ENCODE measurements at regions not wholly inside any gene's neighbourhood (a gene's known extent, or its start where the extent isn't known, plus 50 kb on each side); places are given as distances from the start of the nearest gene placed in this dataset.
A peak's percentile ranks its signal among the peaks of the same experiment; 100 is the strongest.
"Not testable (repeated sequence)": the region's sequence is repeated elsewhere in the genome, so short reads cannot be mapped to it uniquely, and the experiment has no call there.

DNA sequence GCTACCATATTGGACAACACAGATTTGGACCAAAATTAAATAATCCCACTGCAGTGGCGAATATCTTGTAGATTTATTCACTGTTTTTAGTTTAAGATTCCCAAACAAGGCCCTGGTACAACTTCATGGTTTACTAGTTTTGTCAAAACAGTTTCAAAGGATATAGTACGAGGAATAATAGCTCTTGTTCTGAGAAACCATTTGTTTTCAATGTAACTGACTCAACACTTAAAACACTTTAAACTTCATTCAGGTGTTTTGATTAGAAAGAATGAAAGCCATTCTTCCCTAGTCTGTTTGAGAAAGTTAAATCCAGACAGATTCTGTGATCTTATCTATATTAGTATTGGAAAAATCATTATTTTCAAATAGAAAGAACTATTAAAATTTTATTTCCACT, 276.4 kb upstream of the MKLN1 start:
- 83 to 95% methylated on average over 2 of the region's 2 CpGs for WGBS, 2 donors
- DNase-seq, result no peak
- H3K36me3 ChIP-seq (ENCODE audit: low read depth, missing control alignments), result no peaks in the 10 kb centered on the region
- no peak overlapping the region for H3K4me3 ChIP-seq
- peaks cover 17% of the 10 kb centered on the region for H3K4me1 ChIP-seq
- H3K9me3 ChIP-seq, result no peaks in the 10 kb centered on the region
- intact Hi-C loops (cut with DNase I; ENCODE audit: low total_unique reads), result no loop called here
- no peak for TF ChIP-seq POLR2A (IDR thresholded peaks at IDR 0.05)
- TF ChIP-seq, protein P1, sequence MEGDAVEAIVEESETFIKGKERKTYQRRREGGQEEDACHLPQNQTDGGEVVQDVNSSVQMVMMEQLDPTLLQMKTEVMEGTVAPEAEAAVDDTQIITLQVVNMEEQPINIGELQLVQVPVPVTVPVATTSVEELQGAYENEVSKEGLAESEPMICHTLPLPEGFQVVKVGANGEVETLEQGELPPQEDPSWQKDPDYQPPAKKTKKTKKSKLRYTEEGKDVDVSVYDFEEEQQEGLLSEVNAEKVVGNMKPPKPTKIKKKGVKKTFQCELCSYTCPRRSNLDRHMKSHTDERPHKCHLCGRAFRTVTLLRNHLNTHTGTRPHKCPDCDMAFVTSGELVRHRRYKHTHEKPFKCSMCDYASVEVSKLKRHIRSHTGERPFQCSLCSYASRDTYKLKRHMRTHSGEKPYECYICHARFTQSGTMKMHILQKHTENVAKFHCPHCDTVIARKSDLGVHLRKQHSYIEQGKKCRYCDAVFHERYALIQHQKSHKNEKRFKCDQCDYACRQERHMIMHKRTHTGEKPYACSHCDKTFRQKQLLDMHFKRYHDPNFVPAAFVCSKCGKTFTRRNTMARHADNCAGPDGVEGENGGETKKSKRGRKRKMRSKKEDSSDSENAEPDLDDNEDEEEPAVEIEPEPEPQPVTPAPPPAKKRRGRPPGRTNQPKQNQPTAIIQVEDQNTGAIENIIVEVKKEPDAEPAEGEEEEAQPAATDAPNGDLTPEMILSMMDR (IDR thresholded peaks at IDR 0.05), result no peak
- no peaks in the 10 kb centered on the region for H3K27me3 ChIP-seq
- H3K27ac ChIP-seq, result no peak overlapping the region

DNA sequence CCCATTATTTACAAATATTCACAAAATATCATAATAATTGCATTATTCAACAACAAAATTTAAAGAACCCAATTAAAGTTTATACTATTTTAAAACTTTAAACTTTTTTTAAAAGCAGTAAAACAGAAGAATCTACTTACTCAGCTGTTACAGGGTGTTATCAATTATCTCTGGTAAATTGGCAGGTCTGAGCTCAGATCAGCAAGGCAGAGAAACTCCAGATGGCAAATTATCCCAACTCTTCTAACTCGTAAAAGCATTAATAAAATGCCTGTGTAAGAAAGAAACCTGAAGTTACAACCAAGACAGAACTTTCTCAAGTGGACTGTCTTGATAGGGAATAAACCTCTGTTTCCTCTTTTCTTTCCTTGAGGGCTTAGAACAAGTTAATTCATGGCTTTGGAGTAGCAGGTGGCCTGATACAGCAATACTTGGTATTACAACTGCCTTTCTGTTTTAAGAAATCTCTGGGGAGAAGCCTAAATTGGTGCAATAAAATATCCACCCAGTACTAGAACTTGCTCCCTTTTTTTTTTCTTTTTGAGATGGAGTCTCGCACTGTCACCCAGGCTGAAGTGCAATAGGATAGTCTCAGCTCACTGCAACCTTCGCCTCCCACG, 275.3 kb upstream of the MKLN1 start:
- no peak for TF ChIP-seq POLR2A (IDR thresholded peaks at IDR 0.05)
- TF ChIP-seq, protein P1 (IDR thresholded peaks at IDR 0.05), result no peak
- Histone ChIP-seq H3K4me1 (peaks cover 17% of the 10 kb centered on the region), H3K27ac (no peak overlapping the region), H3K9me3 (no peaks in the 10 kb centered on the region), H3K36me3 (ENCODE audit: low read depth, missing control alignments) (no peaks in the 10 kb centered on the region), H3K4me3 (no peak overlapping the region), H3K27me3 (no peaks in the 10 kb centered on the region)
- DNase-seq, result no peak
- intact Hi-C loops (cut with DNase I; ENCODE audit: low total_unique reads), result no loop called here
- WGBS, 2 donors, result 79 to 88% methylated on average over 4 of the region's 4 CpGs

DNA sequence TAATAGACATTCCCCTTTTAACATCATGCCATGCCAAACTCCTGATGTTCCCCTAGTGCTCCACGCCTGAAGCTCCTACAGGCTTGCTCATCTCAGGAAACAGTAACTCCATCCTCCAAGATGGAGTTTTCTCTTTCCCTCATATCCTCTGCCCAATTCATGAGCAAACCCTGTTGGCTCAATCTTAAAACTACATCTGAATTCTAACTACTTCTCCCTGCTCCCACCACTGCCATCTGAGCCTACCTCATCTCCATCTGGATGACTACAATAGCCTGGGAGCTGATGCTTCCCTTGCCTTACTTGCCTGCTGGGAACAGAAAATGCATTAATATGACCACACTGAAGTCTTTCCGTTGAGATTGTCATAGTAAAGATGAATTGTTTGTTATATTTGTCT, 271.7 kb upstream of the MKLN1 start:
- peaks cover 14% of the 10 kb centered on the region for H3K4me1 ChIP-seq
- no peaks in the 10 kb centered on the region for H3K9me3 ChIP-seq
- no peak overlapping the region for H3K27ac ChIP-seq
- H3K4me3 ChIP-seq, result no peak overlapping the region
- TF ChIP-seq, protein P1 (IDR thresholded peaks at IDR 0.05), result no peak
- no peak for TF ChIP-seq POLR2A (IDR thresholded peaks at IDR 0.05)
- no peaks in the 10 kb centered on the region for H3K27me3 ChIP-seq
- no peak for DNase-seq
- H3K36me3 ChIP-seq (ENCODE audit: low read depth, missing control alignments), result no peaks in the 10 kb centered on the region
- intact Hi-C loops (cut with DNase I; ENCODE audit: low total_unique reads), result no loop called here
- WGBS, 2 donors, result 84% methylated on average over 2 of the region's 2 CpGs

DNA sequence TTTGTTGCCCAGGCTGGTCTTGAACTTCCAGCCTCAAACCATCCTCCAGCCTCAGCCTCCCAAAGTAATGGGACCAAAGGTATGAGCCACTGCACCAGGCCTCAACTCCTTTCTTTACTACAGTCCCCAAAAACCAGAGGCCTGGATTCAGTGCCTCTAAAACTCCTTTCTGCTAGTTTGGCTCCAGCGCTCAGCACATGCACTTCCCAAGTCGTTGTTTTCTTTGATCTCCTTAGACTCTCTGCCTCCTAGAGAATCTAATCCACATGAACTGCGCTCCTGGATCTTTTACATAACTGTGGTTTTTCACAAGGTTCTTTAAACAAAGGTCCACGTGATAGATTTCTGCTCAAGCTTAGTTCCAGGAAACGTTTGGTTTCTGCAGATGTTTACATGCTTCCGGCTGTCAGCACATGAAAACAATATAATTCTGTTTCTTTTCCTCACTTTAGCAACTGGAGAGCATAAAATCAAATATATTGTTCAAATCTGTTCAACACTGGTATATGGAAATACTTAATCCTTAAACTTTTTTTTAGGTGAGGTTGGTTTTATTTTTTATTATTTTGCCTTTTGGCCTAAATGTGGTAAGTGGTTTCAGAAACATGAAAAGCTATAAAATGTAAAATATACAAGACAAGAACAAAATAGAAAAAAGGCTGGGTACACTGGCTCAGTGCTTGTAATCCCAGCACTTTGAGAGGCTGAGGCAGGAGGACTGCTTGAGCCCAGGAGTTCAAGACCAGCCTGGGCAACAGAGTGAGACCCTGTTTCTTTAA, 270.5 kb upstream of the MKLN1 start:
- Histone ChIP-seq H3K4me1 (peaks cover 14% of the 10 kb centered on the region), H3K9me3 (no peaks in the 10 kb centered on the region), H3K27me3 (no peaks in the 10 kb centered on the region), H3K4me3 (no peak overlapping the region), H3K27ac (peak overlapping the region; percentile 39 to 74), H3K36me3 (ENCODE audit: low read depth, missing control alignments) (no peaks in the 10 kb centered on the region)
- WGBS, 2 donors, result 32 to 42% methylated on average over 6 of the region's 6 CpGs
- TF ChIP-seq POLR2A (IDR thresholded peaks at IDR 0.05), result no peak
- TF ChIP-seq, protein P1 (IDR thresholded peaks at IDR 0.05), result no peak
- no peak for DNase-seq
- intact Hi-C loops (cut with DNase I; ENCODE audit: low total_unique reads), result no loop called here

DNA sequence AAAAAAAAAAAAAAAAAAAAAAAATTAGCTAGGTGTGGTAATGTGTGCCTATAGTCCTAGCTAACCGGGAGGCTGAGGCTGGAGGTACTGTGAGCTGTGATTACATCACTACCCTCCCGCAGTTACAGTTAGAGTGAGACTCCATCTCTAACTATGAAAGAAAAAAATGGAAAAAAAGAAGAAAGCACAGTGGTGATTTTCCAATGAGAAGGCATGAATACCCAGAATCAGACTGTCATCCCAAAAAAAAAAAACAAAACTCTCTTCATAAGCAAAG, 269.9 kb upstream of the MKLN1 start:
- intact Hi-C loops (cut with DNase I; ENCODE audit: low total_unique reads), result no loop called here
- H3K27me3 ChIP-seq, result no peaks in the 10 kb centered on the region
- no peak for DNase-seq
- TF ChIP-seq POLR2A (IDR thresholded peaks at IDR 0.05), result no peak
- TF ChIP-seq, protein P1 (IDR thresholded peaks at IDR 0.05), result no peak
- no peaks in the 10 kb centered on the region for H3K36me3 ChIP-seq (ENCODE audit: low read depth, missing control alignments)
- no peaks in the 10 kb centered on the region for H3K9me3 ChIP-seq
- WGBS, 2 donors, result 14 to 24% methylated on average over 2 of the region's 2 CpGs
- peak overlapping the region; percentile 39 to 74 for H3K27ac ChIP-seq
- peaks cover 14% of the 10 kb centered on the region for H3K4me1 ChIP-seq
- H3K4me3 ChIP-seq, result no peak overlapping the region

DNA sequence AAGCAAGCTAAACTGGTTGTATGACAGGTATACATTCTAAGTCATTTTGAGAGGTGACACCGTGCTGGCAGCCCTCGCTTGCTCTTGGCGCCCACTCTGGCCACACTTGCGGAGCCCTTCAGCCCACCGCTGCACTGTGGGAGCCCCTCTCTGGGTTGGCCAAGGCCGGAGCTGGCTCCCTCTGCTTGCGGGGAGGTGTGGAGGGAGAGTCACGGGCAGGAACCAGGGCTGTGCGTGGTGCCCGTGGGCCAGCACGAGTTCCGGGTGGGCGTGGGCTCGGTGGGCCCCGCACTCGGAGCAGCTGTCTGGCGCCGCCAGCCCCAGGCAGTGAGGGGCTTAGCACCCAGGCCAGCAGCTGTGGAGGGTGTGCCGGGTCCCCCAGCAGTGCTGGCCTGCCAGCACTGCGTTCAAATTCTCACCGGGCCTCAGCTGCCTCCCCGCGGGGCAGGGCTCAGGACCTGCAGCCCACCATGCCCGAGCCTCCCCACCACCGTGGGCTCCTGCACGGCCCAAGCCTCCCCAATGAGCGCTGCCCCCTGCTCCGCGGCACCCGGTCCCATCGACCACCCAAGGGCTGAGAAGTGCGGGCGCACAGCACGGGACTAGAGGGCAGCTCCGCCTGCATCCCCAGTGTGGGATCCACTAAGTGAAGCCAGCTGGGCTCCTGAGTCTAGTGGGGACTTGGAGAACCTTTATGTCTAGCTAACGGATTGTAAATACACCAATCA, 269.0 kb upstream of the MKLN1 start:
- H3K27ac ChIP-seq; H3K4me3 ChIP-seq; intact Hi-C loops (cut with DNase I; ENCODE audit: low total_unique reads); H3K36me3 ChIP-seq (ENCODE audit: low read depth, missing control alignments); DNase-seq; H3K27me3 ChIP-seq; H3K9me3 ChIP-seq: not testable (repeated sequence)
- 50 to 93% methylated on average over 2 to 36 of the region's 36 CpGs for WGBS, 2 donors
- H3K4me1 ChIP-seq, result peaks cover 13% of the 10 kb centered on the region

DNA sequence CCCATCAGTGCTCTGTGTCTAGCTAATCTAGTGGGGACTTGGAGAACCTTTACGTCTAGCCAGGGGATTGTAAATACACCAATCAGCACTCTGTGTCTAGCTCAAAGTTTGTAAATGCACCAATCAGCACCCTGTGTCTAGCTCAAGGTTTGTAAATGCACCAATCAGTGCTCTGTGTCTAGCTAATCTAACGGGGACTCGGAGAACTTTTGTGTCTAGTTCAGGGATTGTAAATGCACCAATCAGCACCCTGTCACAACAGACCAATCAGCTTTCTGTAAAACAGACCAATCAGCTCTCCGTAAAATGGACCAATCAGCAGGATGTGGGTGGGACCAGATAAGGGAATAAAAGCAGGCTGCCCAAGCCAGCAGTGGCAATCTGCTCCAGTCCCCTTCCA, 268.3 kb upstream of the MKLN1 start:
- H3K4me3 ChIP-seq; H3K36me3 ChIP-seq (ENCODE audit: low read depth, missing control alignments); H3K9me3 ChIP-seq; DNase-seq; intact Hi-C loops (cut with DNase I; ENCODE audit: low total_unique reads); H3K27me3 ChIP-seq; H3K27ac ChIP-seq; H3K4me1 ChIP-seq: not testable (repeated sequence)
- 96 to 97% methylated on average over 4 of the region's 4 CpGs for WGBS, 2 donors

All from testis (tissue), 2 donors.